ENCODE measurements at regions not wholly inside any gene's neighbourhood (a gene's known extent, or its start where the extent isn't known, plus 50 kb on each side); places are given as distances from the start of the nearest gene placed in this dataset.
"Not testable (repeated sequence)": the region's sequence is repeated elsewhere in the genome, so short reads cannot be mapped to it uniquely, and the experiment has no call there.

DNA sequence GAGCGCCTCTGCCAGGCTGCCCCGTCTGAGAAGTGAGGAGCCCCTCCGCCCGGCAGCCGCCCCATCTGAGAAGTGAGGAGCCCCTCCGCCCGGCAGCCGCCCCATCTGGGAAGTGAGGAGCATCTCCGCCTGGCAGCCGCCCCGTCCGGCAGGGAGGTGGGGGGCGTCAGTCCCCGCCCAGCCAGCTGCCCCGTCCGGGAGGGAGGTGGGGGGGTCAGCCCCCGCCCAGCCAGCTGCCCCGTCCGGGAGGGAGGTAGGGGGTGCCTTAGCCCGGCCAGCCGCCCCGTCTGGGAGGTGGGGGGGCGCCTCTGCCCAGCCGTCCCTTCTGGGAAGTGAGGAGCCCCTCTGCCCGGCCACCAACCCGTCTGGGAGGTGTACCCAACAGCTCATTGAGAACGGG, 75.4 kb upstream of the DIO2 start:
- not testable (repeated sequence) for DNase-seq

DNA sequence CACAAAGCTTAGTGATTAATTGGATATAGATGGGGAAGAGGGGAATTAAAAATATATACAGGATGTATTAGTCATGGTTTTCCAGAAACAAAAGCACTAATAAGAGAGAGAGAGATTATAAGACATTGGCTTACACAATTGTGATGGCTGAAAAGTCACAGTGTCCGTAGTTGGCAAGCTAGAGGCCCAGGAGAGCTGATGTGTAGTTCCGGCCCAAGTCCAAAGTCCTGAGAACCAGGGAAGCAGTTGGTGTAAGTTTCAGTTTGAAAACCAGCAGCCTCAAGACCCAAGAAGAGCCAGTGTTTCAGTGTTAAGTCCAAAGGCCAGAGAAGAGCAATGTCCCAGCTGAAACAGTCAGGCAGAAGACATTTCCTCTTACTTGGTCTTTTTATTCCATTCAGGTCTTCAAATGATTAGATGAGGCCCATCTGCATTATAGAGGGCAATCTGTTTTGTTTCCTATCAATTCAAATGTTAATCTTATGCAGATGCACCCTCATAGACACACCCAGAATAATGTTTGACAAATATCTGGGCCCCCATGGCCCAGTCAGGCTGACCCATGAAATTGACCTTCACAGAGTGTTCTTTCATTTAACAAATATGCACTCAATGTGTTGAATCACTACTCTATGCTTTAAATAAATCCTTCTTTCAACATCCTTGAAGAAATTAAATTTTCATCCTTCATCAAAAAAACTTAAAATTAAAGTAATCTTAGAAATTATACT, 67.2 kb upstream of the DIO2 start:
- DNase-seq = no peak

DNA sequence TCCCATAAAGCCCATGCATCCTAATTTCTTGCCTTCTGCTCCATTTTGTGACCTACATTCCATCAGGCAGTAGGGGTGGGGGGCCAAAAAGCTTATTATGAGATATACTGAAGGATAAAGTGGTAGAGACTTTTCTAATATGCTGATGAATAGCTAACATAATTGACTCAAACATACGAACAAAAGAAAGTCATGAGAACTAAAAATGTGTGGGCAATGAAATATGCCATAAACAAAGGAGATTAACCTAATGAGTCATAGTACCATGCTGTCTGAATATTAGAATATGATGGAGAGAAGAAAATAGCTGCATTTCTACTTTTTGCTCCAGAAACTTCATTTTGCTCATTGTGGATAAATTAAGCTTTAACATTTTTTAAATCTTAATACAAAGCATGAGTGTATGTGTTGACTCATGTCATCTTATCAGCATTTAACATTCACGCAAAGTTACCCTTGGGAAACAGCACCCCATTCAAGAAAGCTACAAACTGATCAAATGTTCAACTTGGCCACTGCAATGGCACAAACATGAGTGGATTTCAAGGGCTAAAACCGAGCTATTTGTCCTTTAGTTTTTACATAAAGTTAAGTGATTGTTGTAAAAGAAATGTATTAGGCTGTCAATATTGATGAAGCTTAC, 64.0 kb upstream of the DIO2 start:
- DNase-seq = no peak

DNA sequence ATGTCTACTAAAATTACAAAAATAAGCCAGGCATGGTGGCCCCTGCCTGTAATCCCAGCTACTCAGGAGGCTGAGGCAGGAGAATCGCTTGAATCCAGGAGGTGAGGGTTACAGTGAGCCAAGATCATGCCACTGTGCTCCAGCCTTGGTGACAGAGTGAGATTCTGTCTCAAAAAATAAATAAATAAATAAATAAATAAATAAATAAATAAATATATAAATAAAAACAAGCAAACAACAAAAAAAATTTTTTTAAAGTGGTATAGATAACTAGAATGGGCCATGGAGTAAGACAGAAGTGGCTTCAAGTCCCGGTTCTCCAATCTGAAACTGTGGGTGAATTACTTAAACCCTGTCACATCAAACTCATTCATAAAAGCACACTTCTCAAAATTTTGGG, 63.0 kb upstream of the DIO2 start:
- not testable (repeated sequence) for DNase-seq

GRCh38 chr14:80271389-80271788, 60.1 kb upstream of the DIO2 start:
- no peak for DNase-seq

GRCh38 chr14:80269353-80269925, 58.1 kb upstream of the DIO2 start:
- DNase-seq = no peak

DNA sequence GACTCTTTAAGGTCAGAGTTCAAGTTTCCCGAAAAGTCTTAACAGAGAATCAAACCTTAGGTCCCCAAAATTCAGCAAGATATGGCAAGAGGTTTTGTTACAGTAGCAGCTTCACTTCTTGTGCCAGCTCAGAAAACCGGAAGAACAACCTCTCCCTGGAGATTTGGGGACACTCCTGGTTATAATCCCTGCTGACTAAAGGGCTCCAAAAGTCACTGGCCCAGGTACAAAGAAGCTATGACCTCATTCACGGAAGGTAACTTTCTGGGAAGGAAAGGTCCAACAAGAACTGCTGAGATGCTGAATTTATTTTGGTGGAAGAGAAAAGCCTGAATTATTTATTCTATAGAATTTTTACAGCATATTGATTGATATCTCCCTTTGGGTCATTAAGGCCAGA, 55.6 kb upstream of the DIO2 start:
- DNase-seq = no peak

- no peak for DNase-seq
These were observed 53.4 kb upstream of the DIO2 start for GRCh38 chr14:80264702-80265101.
